ENCODE measurements at regions not wholly inside any gene's neighbourhood (a gene's known extent, or its start where the extent isn't known, plus 50 kb on each side); places are given as distances from the start of the nearest gene placed in this dataset.

DNA sequence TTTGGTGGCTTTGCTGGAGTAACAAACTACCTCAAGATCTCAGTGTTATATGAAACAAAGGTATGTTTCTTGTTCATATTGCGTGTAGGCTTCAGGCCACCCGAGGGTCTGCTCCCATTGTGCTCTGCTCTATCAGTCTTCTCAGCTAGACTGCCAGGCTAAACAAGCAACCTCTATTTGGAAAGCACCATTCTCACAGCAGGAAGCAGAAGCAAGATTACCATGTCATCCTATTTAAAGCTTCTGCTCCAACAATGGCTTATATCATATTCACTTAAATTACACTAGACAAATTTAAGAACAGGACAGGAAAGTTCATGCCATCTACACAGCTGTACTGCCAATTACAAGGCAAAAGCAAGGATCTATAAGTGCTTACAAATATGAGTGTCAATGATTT lies 385.8 kb downstream of the PPARGC1A start:
- dilution Hi-C loops (cut with HindIII; ENCODE audit: low sequenced_read_pairs, unreplicated experiment) (no loop called here), intact Hi-C loops (cut with micrococcal nuclease) (no loop called here), in situ Hi-C loops (cut with MboI; ENCODE audit: low sequenced_read_pairs) (no loop called here)
- no peaks in the 10 kb centered on the region for H3K36me3 ChIP-seq (ENCODE audit: control insufficient read depth, insufficient read depth, low read length)
- H2AK9ac ChIP-seq (replicated peaks; ENCODE audit: low read depth, low read length, poor library complexity): no peak overlapping the region
- BruUV-seq (replicated peaks): no TSS peak
- no peak overlapping the region for H2BK15ac ChIP-seq (ENCODE audit: low read depth, low read length)
- H3K4ac ChIP-seq (ENCODE audit: low read depth, low read length): no peak overlapping the region
- no CpG with 5 or more reads among the region's 2 CpGs for WGBS, 2 experiments (ENCODE audit: extremely low coverage in 2 of 2, insufficient read length in 1 of 2)
- H4K5ac ChIP-seq (ENCODE audit: low read depth, low read length): no peak overlapping the region
- H3K4me1 ChIP-seq (ENCODE audit: control insufficient read depth, insufficient read depth, low read length): no peaks in the 10 kb centered on the region
- H4K20me1 ChIP-seq (ENCODE audit: insufficient read depth, low read length): no peaks in the 10 kb centered on the region
- H3K4me3 ChIP-seq (ENCODE audit: insufficient read depth, low read depth, low read length): no peak overlapping the region
- no peak overlapping the region for H3K9ac ChIP-seq (ENCODE audit: low read depth, low read length)
- H3K56ac ChIP-seq (ENCODE audit: extremely low read depth, insufficient read depth, low read length): no peak overlapping the region
- no peak overlapping the region for H3K14ac ChIP-seq (replicated peaks; ENCODE audit: low read depth, low read length)
- no peak overlapping the region for H2BK20ac ChIP-seq (ENCODE audit: low read depth, low read length)
- H2AFZ ChIP-seq (replicated peaks; ENCODE audit: low read length, poor library complexity): no peak overlapping the region
- POLR2A ChIA-PET (ENCODE audit: unreplicated experiment): no interaction called here
- no peaks in the 10 kb centered on the region for H3K79me1 ChIP-seq (ENCODE audit: low read depth in 1 of 2, low read length in 2 of 2)
- H3K9me1 ChIP-seq (ENCODE audit: insufficient read depth, low read length): no peaks in the 10 kb centered on the region
- no peak overlapping the region for H2AK5ac ChIP-seq (ENCODE audit: low read depth, low read length)
- H4K91ac ChIP-seq (ENCODE audit: insufficient read depth, low read depth, low read length): no peak overlapping the region
- DNase-seq: no peak
- H3K27ac ChIP-seq (ENCODE audit: insufficient read depth, low read length): no peak overlapping the region
- no peak for ATAC-seq (ENCODE audit: low read depth)
- H2BK120ac ChIP-seq (ENCODE audit: low read depth, low read length): no peak overlapping the region
- H3K23ac ChIP-seq (ENCODE audit: low read depth, low read length): no peak overlapping the region
- no peak overlapping the region for H3K18ac ChIP-seq (ENCODE audit: low read depth, low read length)
- H3K4me2 ChIP-seq (ENCODE audit: low read depth, low read length): no peak overlapping the region
- no peak overlapping the region for H4K8ac ChIP-seq (ENCODE audit: low read depth in 2 of 2, low read length in 2 of 2)
- peaks cover 2% of the 10 kb centered on the region; the same call in 1 of the 2 replicates for H3K9me3 ChIP-seq (ENCODE audit: control insufficient read depth, insufficient read depth, low read length)
- CTCF ChIA-PET: no interaction called here
- no peak overlapping the region for H2BK5ac ChIP-seq (ENCODE audit: low read depth, low read length, poor library complexity, severe bottlenecking)
- no peaks in the 10 kb centered on the region for H3K27me3 ChIP-seq (ENCODE audit: control insufficient read depth, insufficient read depth, low read length)
- TF ChIP-seq RFX5 (IDR thresholded peaks at IDR 0.05; ENCODE audit: low read depth, low read length): no peak
- TF ChIP-seq SMC3 (IDR thresholded peaks at IDR 0.05; ENCODE audit: low read depth, low read length): no peak
- no peak for TF ChIP-seq FOS (IDR thresholded peaks at IDR 0.05; ENCODE audit: low read depth, low read length)
- TF ChIP-seq RAD21 (IDR thresholded peaks at IDR 0.05; ENCODE audit: low read length): no peak
- TF ChIP-seq MAZ (IDR thresholded peaks at IDR 0.05; ENCODE audit: borderline replicate concordance, low read depth, low read length): no peak
- no peak for TF ChIP-seq MAFK (IDR thresholded peaks at IDR 0.05; ENCODE audit: low read depth, low read length)
- no peak for TF ChIP-seq MXI1 (IDR thresholded peaks at IDR 0.05; ENCODE audit: borderline replicate concordance, low read depth, low read length)
- no peak for TF ChIP-seq NFE2L2 (IDR thresholded peaks at IDR 0.05; ENCODE audit: low read depth, low read length)
- TF ChIP-seq CHD1 (IDR thresholded peaks at IDR 0.05; ENCODE audit: low read depth, low read length): no peak
- TF ChIP-seq, protein P1, sequence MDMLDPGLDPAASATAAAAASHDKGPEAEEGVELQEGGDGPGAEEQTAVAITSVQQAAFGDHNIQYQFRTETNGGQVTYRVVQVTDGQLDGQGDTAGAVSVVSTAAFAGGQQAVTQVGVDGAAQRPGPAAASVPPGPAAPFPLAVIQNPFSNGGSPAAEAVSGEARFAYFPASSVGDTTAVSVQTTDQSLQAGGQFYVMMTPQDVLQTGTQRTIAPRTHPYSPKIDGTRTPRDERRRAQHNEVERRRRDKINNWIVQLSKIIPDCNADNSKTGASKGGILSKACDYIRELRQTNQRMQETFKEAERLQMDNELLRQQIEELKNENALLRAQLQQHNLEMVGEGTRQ (IDR thresholded peaks at IDR 0.05; ENCODE audit: low read depth, low read length): no peak
